ENCODE measurements at regions not wholly inside any gene's neighbourhood (a gene's known extent, or its start where the extent isn't known, plus 50 kb on each side); places are given as distances from the start of the nearest gene placed in this dataset.

DNA sequence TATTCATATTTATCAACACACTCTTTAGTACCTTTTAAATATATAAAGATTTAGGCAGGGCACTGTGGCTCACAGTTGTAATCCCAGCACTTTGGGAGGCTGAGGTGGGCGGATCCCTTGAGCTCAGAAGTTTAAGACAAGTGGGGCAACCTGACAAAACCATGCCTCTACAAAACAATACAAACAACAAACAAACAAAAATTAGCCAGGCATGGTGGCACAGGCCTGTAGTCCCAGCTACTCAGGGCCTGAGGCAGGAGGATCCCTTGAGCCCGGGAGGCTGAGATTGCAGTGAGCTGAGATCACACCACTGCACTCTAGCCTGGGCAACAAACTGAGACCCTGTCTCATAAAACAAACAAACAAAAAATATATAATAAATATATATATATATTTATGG is 1748.3 kb upstream of the PCDH20 start:
- intact Hi-C loops (cut with DNase I), result no loop called here
- DNase-seq (no peak), ATAC-seq (no peak)
- H3K36me3 ChIP-seq (ENCODE audit: insufficient read depth in 1 of 2, low read depth in 1 of 2), result no peaks in the 10 kb centered on the region
- no peak overlapping the region for H3K4me3 ChIP-seq
- no peaks in the 10 kb centered on the region for H3K4me1 ChIP-seq
- no peaks in the 10 kb centered on the region for H3K9me3 ChIP-seq
- no peaks in the 10 kb centered on the region for H3K27me3 ChIP-seq (ENCODE audit: insufficient read depth in 3 of 3, low read length in 2 of 3)
- TF ChIP-seq, protein P1, sequence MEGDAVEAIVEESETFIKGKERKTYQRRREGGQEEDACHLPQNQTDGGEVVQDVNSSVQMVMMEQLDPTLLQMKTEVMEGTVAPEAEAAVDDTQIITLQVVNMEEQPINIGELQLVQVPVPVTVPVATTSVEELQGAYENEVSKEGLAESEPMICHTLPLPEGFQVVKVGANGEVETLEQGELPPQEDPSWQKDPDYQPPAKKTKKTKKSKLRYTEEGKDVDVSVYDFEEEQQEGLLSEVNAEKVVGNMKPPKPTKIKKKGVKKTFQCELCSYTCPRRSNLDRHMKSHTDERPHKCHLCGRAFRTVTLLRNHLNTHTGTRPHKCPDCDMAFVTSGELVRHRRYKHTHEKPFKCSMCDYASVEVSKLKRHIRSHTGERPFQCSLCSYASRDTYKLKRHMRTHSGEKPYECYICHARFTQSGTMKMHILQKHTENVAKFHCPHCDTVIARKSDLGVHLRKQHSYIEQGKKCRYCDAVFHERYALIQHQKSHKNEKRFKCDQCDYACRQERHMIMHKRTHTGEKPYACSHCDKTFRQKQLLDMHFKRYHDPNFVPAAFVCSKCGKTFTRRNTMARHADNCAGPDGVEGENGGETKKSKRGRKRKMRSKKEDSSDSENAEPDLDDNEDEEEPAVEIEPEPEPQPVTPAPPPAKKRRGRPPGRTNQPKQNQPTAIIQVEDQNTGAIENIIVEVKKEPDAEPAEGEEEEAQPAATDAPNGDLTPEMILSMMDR (IDR thresholded peaks at IDR 0.05), result no peak
- WGBS, 3 donors, result 78 to 91% (median 79%) methylated on average over 2 of the region's 2 CpGs
- H3K27ac ChIP-seq, result no peak overlapping the region

DNA sequence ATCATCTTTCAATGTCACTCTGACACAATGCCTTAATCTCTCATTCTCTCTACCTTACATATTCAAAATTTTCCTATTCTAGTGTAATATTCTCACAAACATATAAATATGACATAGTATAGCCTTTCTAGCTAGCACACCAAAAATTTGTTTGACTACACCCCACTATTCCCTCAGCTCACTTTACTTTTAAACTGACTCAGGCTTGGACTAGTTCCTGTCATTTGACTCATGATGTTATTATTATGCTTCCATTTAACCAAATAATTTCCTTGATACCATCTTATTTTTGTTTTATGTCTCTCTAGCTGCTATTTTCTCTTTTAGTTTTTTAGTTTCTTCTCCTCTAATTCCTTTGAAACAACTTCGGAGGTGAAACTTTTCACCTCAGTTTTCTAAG is 1745.6 kb upstream of the PCDH20 start:
- Histone ChIP-seq H3K4me1 (no peaks in the 10 kb centered on the region), H3K36me3 (ENCODE audit: insufficient read depth in 1 of 2, low read depth in 1 of 2) (no peaks in the 10 kb centered on the region), H3K9me3 (no peaks in the 10 kb centered on the region), H3K27ac (no peak overlapping the region), H3K4me3 (no peak overlapping the region), H3K27me3 (ENCODE audit: insufficient read depth in 3 of 3, low read length in 2 of 3) (no peaks in the 10 kb centered on the region)
- TF ChIP-seq, protein P1 (IDR thresholded peaks at IDR 0.05), result no peak
- DNase-seq (no peak), ATAC-seq (no peak)
- 84 to 100% (median 88%) methylated on average over 1 of the region's 1 CpG for WGBS, 3 donors
- intact Hi-C loops (cut with DNase I), result no loop called here

DNA sequence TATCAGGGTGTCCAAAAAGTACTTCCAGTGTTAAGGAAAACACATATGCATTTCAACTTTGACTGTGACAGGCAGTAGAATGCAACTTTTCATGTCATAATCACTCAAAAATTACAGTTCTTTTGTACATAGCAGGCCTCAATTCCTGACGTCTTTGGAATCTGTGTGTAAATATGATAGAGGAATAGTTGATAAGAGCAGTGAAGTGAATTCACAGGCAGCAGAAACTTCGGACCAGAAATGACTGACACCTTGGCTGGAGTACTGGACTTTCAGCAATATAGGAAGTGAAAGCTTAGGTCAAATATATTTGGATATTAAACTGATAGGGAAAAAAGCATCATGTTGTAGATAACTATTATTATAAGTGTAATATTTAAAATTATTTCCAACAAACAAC is 1741.2 kb upstream of the PCDH20 start:
- TF ChIP-seq, protein P1 (IDR thresholded peaks at IDR 0.05), result no peak
- Histone ChIP-seq H3K4me3 (no peak overlapping the region), H3K36me3 (ENCODE audit: insufficient read depth in 1 of 2, low read depth in 1 of 2) (no peaks in the 10 kb centered on the region), H3K9me3 (no peaks in the 10 kb centered on the region), H3K27ac (no peak overlapping the region), H3K4me1 (no peaks in the 10 kb centered on the region), H3K27me3 (ENCODE audit: insufficient read depth in 3 of 3, low read length in 2 of 3) (no peaks in the 10 kb centered on the region)
- DNase-seq (no peak), ATAC-seq (no peak)
- intact Hi-C loops (cut with DNase I), result no loop called here
- WGBS, 3 donors, result 52 to 67% (median 58%) methylated on average over 2 of the region's 2 CpGs

DNA sequence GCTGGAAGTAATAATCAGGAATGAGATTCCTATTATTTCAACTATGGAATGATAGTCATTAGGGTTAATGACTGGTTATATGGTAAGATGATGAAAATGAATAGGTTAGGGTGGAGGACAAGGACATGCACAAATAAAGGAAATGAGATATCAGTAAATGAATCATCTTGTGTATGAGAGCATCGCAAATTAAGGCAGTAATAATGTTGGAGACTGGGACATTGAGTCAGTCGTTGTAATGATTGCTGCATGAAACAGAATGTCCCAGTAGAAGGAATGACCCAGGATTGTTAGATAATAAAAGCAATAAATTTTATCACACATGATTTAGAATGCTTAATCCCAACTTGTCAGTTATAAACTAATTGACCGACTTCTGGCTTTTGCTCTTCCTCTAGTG is 1733.7 kb upstream of the PCDH20 start:
- H3K36me3 ChIP-seq (ENCODE audit: insufficient read depth in 1 of 2, low read depth in 1 of 2), result no peaks in the 10 kb centered on the region
- TF ChIP-seq, protein P1 (IDR thresholded peaks at IDR 0.05), result no peak
- WGBS, 3 donors, result 75 to 88% (median 79%) methylated on average over 3 of the region's 3 CpGs
- H3K9me3 ChIP-seq, result no peaks in the 10 kb centered on the region
- intact Hi-C loops (cut with DNase I), result no loop called here
- DNase-seq (no peak), ATAC-seq (no peak)
- no peaks in the 10 kb centered on the region for H3K4me1 ChIP-seq
- no peaks in the 10 kb centered on the region for H3K27me3 ChIP-seq (ENCODE audit: insufficient read depth in 3 of 3, low read length in 2 of 3)
- H3K4me3 ChIP-seq, result no peak overlapping the region
- no peak overlapping the region for H3K27ac ChIP-seq

DNA sequence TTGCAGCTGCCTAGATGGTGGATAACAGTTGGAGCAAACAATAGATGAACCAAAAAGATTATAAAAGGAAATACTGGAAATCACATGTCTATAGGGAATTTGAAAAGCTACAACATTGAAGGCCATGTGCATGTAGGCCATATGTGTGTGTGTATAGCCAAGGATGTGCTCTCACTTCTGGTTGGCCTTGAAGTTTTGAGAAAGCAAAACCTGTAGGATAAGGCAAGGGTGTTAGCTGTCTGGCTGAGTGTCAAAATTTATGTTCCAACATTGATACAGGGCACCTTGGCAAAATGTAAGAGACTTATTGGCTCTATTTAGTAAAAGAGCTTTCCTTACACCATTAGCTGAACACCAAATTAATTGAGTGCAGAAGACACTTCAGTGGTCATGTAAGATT is 1723.6 kb upstream of the PCDH20 start:
- TF ChIP-seq, protein P1 (IDR thresholded peaks at IDR 0.05), result no peak
- no peak overlapping the region for H3K4me3 ChIP-seq
- DNase-seq (no peak), ATAC-seq (no peak)
- no peaks in the 10 kb centered on the region for H3K36me3 ChIP-seq (ENCODE audit: insufficient read depth in 1 of 2, low read depth in 1 of 2)
- H3K27ac ChIP-seq, result no peak overlapping the region
- H3K9me3 ChIP-seq, result no peaks in the 10 kb centered on the region
- intact Hi-C loops (cut with DNase I), result no loop called here
- H3K27me3 ChIP-seq (ENCODE audit: insufficient read depth in 3 of 3, low read length in 2 of 3), result no peaks in the 10 kb centered on the region
- no peaks in the 10 kb centered on the region for H3K4me1 ChIP-seq

Data from psoas muscle (tissue), 7 donors.